Liver (tissue), 8 donors: ENCODE measurements at regions not wholly inside any gene's neighbourhood (a gene's known extent, or its start where the extent isn't known, plus 50 kb on each side); places are given as distances from the start of the nearest gene placed in this dataset.

ENCODE experiments used
- DNase-seq: peaks from one replicate; pipeline ENCODE4 v3.0.0-alpha.2; 2017; ENCODE audit warnings: low spot score
- H3K27ac ChIP-seq, 2 donors: one replicate each; pipeline ENCODE4 v1.7.0; 2013; ENCODE audit warnings: inconsistent platforms in 2 of 2, low read length in 2 of 2, control low read depth in 1 of 2, low read depth in 1 of 2, mild to moderate bottlenecking in 1 of 2
- H3K27me3 ChIP-seq, 4 donors: one replicate each; pipeline versions ENCODE4 v1.6.1 to v1.7.0; 2013; ENCODE audit warnings: low read length in 3 of 4, inconsistent platforms in 1 of 4, mild to moderate bottlenecking in 1 of 4, moderate library complexity in 1 of 4; ENCODE audit not compliant: control insufficient read depth in 4 of 4, insufficient read depth in 4 of 4
- H3K36me3 ChIP-seq, 4 donors: one replicate each; pipeline versions ENCODE4 v1.6.1 to v1.7.0; 2013; ENCODE audit warnings: low read length in 3 of 4, mild to moderate bottlenecking in 3 of 4, low read depth in 1 of 4, moderate library complexity in 1 of 4; ENCODE audit not compliant: control insufficient read depth in 4 of 4, insufficient read depth in 3 of 4
- H3K4me1 ChIP-seq, 4 donors: one replicate each; pipeline versions ENCODE4 v1.6.1 to v1.7.0; 2013; ENCODE audit warnings: low read length in 3 of 4, mild to moderate bottlenecking in 3 of 4, moderate library complexity in 1 of 4; ENCODE audit not compliant: control insufficient read depth in 4 of 4, insufficient read depth in 4 of 4
- H3K4me3 ChIP-seq, 3 donors: one replicate each; pipeline versions ENCODE4 v1.6.1 to v1.7.0; 2013; ENCODE audit warnings: low read length in 3 of 3, control low read depth in 1 of 3, low read depth in 1 of 3, mild to moderate bottlenecking in 1 of 3
- H3K9ac ChIP-seq, 2 donors: one replicate each; pipeline ENCODE4 v1.7.0; 2013; ENCODE audit warnings: low read length in 2 of 2, mild to moderate bottlenecking in 2 of 2, moderate library complexity in 2 of 2, control low read depth in 1 of 2, low read depth in 1 of 2
- H3K9me3 ChIP-seq, 4 donors: one replicate each; pipeline versions ENCODE4 v1.6.1 to v1.7.0; 2013; ENCODE audit warnings: low read length in 3 of 4; ENCODE audit not compliant: control insufficient read depth in 4 of 4
- EGR1 ChIP-seq, 2 donors: IDR thresholded peaks; 2 replicates each; pipeline ENCODE4 v1.6.1; 2016 to 2018; ENCODE audit warnings: antibody characterized with exemption in 2 of 2, low read depth in 2 of 2
- FOXA1 ChIP-seq: IDR thresholded peaks from 2 replicates; pipeline ENCODE4 v1.6.1; 2016; ENCODE audit warnings: antibody characterized with exemption
- FOXA2 ChIP-seq: IDR thresholded peaks from 2 replicates; pipeline ENCODE4 v1.6.1; 2016; ENCODE audit warnings: antibody characterized with exemption
- GABPA ChIP-seq, 2 donors: IDR thresholded peaks in 1 of 2; conservative IDR thresholded peaks in 1 of 2; 2 replicates each; pipeline ENCODE4 v1.6.1; 2016; ENCODE audit warnings: antibody characterized with exemption in 2 of 2, mild to moderate bottlenecking in 1 of 2, moderate library complexity in 1 of 2
- HNF4G ChIP-seq: IDR thresholded peaks from 2 replicates; pipeline ENCODE4 v1.6.1; 2016; ENCODE audit warnings: antibody characterized with exemption
- JUND ChIP-seq, 2 donors: IDR thresholded peaks; 2 replicates each; pipeline ENCODE4 v1.6.1; 2016; ENCODE audit warnings: antibody characterized with exemption in 2 of 2
- NR2F2 ChIP-seq: IDR thresholded peaks from 2 replicates; pipeline ENCODE4 v1.6.1; 2016; ENCODE audit warnings: antibody characterized with exemption
- RAD21 ChIP-seq, 2 donors: IDR thresholded peaks; 2 replicates each; pipeline ENCODE4 v1.6.1; 2016; ENCODE audit warnings: antibody characterized with exemption in 2 of 2, mild to moderate bottlenecking in 2 of 2
- RXRA ChIP-seq, 2 donors: IDR thresholded peaks; 2 replicates each; pipeline ENCODE4 v1.6.1; 2017 to 2018; ENCODE audit warnings: antibody characterized with exemption in 2 of 2, mild to moderate bottlenecking in 1 of 2
- TAF1 ChIP-seq: conservative IDR thresholded peaks from 2 replicates; pipeline ENCODE4 v1.6.1; 2016; ENCODE audit warnings: antibody characterized with exemption, mild to moderate bottlenecking
- YY1 ChIP-seq: IDR thresholded peaks from 2 replicates; pipeline ENCODE4 v1.6.1; 2016; ENCODE audit warnings: antibody characterized with exemption, mild to moderate bottlenecking
- WGBS: extraction: QIAGEN DNeasy Blood & Tissue Kit; methylation state at CpG from one replicate; pipeline ENCODE4 v1.1.7; 2013; 5-methylcytosine and 5-hydroxymethylcytosine counted together
- TF ChIP-seq, protein P1 (sequence below): IDR thresholded peaks from 2 replicates; pipeline ENCODE4 v1.6.1; 2016; ENCODE audit warnings: antibody characterized with exemption
- TF ChIP-seq, protein P2 (sequence below): IDR thresholded peaks from 2 replicates; pipeline ENCODE4 v1.6.1; 2016; ENCODE audit warnings: antibody characterized with exemption
- TF ChIP-seq, protein P3 (sequence below): IDR thresholded peaks from 2 replicates; pipeline ENCODE4 v1.6.1; 2016; ENCODE audit warnings: antibody characterized with exemption
- TF ChIP-seq, protein P4 (sequence below): fragments of 150-350 bp; IDR thresholded peaks from 2 replicates; pipeline ENCODE4 v1.5.1; 2017; ENCODE audit warnings: improper control_type of control experiment, low read depth, low read length; ENCODE audit not compliant: missing input control
- donor health status: healthy.
- donor health status: healthy.
- donor health status: healthy.
- donor health status: healthy.
- donor health status: healthy.

DNA sequence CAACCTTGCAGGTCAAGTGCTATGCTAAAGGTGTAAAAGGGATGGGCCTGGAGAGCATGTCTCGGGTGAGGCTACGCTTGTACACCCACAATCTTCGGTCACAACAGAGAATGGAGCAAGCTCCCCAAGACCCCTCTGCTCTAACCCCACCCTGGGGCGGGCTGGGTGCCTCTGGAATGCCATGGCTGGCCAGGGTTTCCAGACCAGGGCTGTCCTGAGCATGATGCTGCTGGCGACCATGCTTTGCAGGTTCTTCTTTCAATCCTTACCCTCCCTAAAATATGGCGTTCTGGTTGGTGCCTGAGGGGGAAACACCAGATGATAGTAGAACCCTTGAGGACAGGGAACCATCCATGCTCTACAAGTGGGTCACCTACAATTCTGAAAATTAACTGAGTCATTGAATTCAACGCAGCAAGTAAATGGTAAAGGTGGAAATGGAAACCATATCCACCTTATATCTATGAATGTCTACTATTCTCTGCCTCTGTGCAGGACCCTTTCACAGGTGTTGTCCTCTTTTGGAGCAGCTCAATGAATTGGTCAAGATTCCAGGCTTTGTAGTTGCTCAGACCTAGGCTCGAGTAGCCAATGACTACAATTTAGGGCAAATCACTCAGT, 111.6 kb upstream of the EGLN3 start (continued):
- TF ChIP-seq, protein P1, sequence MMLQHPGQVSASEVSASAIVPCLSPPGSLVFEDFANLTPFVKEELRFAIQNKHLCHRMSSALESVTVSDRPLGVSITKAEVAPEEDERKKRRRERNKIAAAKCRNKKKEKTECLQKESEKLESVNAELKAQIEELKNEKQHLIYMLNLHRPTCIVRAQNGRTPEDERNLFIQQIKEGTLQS = no peak
- TF ChIP-seq, protein P2, sequence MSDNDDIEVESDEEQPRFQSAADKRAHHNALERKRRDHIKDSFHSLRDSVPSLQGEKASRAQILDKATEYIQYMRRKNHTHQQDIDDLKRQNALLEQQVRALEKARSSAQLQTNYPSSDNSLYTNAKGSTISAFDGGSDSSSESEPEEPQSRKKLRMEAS = no peak
- no peak for TF ChIP-seq TAF1
- TF ChIP-seq RXRA (IDR thresholded peaks at IDR 0.05) = no peak
- TF ChIP-seq RAD21 (IDR thresholded peaks at IDR 0.05) = no peak
- no peak for TF ChIP-seq GABPA (IDR thresholded peaks at IDR 0.05 in 1 of 2, conservative IDR thresholded peaks at IDR 0.05 in 1 of 2)
- TF ChIP-seq JUND (IDR thresholded peaks at IDR 0.05) = no peak
- TF ChIP-seq NR2F2 = no peak
- TF ChIP-seq YY1 = no peak

DNA sequence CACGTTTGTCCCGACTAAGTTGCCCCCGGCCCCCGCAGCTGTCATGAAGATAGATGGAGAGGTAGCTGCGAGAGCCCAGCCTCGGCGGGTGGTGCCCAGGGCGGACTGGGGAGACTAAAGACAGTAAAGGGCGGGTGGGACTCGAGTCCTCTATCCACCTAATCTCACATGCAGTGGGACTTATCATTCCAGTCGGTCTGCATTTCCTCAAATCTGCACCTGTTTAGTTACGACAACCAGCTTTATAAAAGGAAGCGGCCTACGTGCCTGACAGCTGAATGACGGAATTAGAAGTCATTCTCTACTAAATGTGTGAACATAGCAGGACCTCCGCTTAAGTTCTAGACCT, 109.8 kb upstream of the EGLN3 start:
- DNase-seq = peak; percentile 36
- H3K4me3 ChIP-seq = peak overlapping the region in 1 of 3 donors; percentile 53
- no peak overlapping the region for H3K27ac ChIP-seq
- H3K9ac ChIP-seq = peak overlapping the region in 1 of 2 donors; percentile 16
- no peaks in the 10 kb centered on the region for H3K36me3 ChIP-seq
- H3K27me3 ChIP-seq = peaks cover 0 to 2% (median 0%) of the 10 kb centered on the region in 4 donors
- WGBS = 35% methylated on average over 16 of the region's 16 CpGs
- H3K4me1 ChIP-seq = peaks cover 0 to 10% (median 4%) of the 10 kb centered on the region in 4 donors
- no peaks in the 10 kb centered on the region for H3K9me3 ChIP-seq
- TF ChIP-seq FOXA2 (no peak), NR2F2 (no peak), GABPA (IDR thresholded peaks at IDR 0.05 in 1 of 2, conservative IDR thresholded peaks at IDR 0.05 in 1 of 2) (no peak), RAD21 (IDR thresholded peaks at IDR 0.05) (no peak), HNF4G (no peak), EGR1 (IDR thresholded peaks at IDR 0.05; ENCODE audit: low read depth in 2 of 2) (no peak), JUND (IDR thresholded peaks at IDR 0.05) (no peak), RXRA (IDR thresholded peaks at IDR 0.05) (no peak), FOXA1 (no peak), YY1 (no peak), TAF1 (no peak)
- TF ChIP-seq, protein P3, sequence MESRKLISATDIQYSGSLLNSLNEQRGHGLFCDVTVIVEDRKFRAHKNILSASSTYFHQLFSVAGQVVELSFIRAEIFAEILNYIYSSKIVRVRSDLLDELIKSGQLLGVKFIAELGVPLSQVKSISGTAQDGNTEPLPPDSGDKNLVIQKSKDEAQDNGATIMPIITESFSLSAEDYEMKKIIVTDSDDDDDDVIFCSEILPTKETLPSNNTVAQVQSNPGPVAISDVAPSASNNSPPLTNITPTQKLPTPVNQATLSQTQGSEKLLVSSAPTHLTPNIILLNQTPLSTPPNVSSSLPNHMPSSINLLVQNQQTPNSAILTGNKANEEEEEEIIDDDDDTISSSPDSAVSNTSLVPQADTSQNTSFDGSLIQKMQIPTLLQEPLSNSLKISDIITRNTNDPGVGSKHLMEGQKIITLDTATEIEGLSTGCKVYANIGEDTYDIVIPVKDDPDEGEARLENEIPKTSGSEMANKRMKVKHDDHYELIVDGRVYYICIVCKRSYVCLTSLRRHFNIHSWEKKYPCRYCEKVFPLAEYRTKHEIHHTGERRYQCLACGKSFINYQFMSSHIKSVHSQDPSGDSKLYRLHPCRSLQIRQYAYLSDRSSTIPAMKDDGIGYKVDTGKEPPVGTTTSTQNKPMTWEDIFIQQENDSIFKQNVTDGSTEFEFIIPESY = no peak
- TF ChIP-seq, protein P4, sequence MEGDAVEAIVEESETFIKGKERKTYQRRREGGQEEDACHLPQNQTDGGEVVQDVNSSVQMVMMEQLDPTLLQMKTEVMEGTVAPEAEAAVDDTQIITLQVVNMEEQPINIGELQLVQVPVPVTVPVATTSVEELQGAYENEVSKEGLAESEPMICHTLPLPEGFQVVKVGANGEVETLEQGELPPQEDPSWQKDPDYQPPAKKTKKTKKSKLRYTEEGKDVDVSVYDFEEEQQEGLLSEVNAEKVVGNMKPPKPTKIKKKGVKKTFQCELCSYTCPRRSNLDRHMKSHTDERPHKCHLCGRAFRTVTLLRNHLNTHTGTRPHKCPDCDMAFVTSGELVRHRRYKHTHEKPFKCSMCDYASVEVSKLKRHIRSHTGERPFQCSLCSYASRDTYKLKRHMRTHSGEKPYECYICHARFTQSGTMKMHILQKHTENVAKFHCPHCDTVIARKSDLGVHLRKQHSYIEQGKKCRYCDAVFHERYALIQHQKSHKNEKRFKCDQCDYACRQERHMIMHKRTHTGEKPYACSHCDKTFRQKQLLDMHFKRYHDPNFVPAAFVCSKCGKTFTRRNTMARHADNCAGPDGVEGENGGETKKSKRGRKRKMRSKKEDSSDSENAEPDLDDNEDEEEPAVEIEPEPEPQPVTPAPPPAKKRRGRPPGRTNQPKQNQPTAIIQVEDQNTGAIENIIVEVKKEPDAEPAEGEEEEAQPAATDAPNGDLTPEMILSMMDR = no peak
- TF ChIP-seq, protein P1 = no peak
